GM18505 (cell line): ENCODE measurements at regions not wholly inside any gene's neighbourhood (a gene's known extent, or its start where the extent isn't known, plus 50 kb on each side); places are given as distances from the start of the nearest gene placed in this dataset.

Experiments used
- ATAC-seq: cut with Tn5 transposase; IDR thresholded peaks from one replicate; pipeline ENCODE4 v1.9.1; 2021; ENCODE audit not compliant: unreplicated experiment
- POLR2A ChIP-seq: IDR thresholded peaks from 4 replicates; pipeline ENCODE4 v1.6.1; 2011; ENCODE audit warnings: borderline replicate concordance; ENCODE audit not compliant: insufficient read depth, insufficient read length; ENCODE audit errors: extremely low read depth

DNA sequence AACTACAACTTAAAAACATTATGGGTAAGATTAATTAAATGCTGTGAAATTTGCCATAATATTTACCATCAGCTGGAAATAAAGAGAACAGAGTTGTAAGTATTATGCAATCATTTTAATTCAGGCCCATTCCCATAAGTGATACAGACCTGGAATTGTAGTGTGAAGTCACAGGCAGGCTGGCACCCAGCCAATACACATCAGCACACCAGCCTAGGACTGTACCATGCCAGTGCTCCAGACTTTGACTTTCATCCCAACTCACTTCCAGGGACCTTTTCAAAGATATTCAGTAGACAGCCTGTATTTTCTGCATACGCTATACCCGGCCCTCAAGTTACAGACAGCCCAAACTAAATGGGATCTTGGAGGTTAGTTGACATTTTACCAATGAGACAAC lies 143.3 kb downstream of the TES start:
- no peak for ATAC-seq
- no peak for TF ChIP-seq POLR2A

DNA sequence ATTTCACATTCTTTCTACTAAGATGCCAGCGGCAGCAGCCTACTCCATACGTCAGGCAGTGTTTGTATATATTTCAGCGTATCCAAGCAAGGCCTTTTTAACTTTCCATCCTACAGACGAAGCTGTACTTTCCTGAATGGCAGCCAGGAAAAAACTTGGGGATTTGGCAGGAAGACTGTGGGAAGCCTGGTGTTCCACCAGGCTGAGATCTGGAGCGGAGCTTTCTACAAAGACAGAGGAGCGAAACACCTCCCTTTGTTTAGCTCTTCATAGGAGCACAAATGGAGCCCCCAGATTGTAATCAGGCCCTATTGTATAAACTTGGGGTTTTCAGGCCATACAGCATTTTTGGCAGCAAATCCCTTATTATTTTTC lies 143.8 kb downstream of the TES start:
- no peak for ATAC-seq
- no peak for TF ChIP-seq POLR2A

DNA sequence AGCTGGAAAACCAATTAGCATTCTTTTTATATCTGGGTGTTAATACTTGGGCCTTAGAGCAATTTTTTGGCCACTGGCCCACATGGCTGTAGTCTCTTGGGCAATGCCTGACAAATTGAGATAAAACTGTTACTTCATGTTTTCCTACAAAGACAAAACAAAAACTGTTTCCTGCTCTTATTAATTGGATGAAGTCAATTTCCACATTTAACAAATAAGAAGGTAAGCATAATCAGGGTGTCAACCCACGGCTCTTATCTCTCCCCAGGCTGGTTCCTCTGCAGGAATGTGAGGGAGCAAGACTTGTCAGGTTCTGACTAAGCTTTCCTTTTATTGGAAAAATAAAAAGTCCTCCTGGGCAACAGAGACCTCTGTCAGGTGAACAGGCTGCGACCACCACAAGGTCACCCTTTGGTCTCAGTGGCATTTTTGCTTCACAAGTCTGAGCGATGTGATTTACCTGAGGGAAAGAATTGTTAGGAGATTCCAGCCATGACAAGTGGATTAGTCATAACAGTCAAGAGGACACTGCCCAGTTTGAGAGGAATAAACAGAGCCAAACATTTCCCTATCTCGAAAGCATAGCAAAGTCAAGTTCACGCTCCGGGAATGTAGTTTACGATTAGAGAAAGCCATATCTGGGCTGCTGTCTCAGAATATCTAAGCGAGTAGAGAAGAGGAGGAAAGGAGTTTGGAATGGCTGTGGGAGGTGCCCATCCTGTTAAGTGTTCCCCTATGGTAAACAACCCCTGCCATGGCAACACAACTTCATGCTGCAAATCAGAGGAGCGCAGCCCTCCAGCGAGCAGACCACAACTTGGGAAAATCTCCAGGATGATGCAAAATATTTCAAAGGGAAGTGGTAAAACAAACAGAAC lies 144.4 kb downstream of the TES start:
- no peak for TF ChIP-seq POLR2A
- no peak for ATAC-seq

DNA sequence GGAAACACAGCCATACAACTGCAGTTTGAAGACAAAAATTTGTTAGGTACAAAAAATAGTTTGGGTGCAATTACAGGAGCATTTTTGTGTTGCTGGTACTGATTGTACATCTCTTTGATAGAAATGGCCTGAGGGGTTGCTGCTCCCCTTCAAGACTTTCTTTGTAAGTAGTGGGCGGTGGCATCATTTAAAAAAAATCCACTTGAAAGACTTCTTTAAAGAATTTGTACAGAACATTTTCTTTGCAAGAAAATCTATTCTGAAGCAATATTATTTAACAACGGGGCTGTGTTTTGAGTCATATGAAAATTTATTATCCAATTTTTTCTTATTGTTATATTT lies 144.1 kb upstream of the CAV2 start:
- TF ChIP-seq POLR2A, result no peak
- ATAC-seq, result no peak

DNA sequence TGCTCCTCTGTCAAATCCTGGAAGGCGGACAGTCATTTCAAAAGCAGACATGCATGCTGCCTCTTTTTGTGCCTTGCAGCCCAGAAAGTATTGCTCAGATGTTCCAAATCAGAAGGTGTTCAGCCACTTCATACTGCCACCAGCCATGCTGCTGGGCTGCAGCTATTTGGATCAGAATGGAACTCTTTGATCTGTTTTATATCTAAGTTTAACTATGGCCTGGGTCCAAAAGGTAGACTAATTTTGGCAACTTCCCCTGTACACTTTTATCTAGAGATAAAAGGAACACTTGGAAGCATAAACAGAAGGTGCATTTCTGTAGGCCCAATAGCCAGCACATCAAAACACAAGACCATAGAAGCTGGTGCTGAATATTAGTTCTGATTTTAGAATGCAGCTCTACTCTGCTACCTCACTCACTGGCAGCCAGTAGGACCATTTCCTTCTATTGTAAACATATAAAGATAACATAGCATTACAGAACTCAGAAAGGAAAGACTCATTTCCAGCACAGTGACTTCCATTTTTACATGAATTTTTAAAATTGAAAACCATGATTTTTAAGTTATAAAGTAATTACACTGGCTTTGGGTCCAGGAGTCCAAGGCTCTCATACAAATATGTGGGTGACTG lies 143.1 kb upstream of the CAV2 start:
- no peak for ATAC-seq
- TF ChIP-seq POLR2A, result no peak

DNA sequence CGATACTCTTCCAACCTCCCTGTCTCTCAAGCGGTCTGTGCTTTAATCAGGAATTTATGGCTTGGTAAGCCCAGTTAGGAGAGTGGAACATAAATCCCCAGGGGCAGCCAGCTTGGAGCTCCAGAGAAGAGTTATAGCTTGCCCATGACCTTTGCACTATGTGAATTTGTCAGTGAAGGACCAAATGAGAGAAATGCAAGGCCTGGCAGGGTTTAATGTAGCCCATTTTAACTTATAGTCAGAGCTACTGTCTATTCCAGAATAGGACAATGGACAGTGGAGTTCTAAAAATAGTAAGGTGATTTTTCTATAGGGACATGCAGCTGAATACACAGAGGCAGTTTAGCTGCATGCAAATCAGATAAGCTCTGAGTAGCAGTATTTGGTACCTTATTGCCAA lies 142.6 kb upstream of the CAV2 start:
- no peak for ATAC-seq

DNA sequence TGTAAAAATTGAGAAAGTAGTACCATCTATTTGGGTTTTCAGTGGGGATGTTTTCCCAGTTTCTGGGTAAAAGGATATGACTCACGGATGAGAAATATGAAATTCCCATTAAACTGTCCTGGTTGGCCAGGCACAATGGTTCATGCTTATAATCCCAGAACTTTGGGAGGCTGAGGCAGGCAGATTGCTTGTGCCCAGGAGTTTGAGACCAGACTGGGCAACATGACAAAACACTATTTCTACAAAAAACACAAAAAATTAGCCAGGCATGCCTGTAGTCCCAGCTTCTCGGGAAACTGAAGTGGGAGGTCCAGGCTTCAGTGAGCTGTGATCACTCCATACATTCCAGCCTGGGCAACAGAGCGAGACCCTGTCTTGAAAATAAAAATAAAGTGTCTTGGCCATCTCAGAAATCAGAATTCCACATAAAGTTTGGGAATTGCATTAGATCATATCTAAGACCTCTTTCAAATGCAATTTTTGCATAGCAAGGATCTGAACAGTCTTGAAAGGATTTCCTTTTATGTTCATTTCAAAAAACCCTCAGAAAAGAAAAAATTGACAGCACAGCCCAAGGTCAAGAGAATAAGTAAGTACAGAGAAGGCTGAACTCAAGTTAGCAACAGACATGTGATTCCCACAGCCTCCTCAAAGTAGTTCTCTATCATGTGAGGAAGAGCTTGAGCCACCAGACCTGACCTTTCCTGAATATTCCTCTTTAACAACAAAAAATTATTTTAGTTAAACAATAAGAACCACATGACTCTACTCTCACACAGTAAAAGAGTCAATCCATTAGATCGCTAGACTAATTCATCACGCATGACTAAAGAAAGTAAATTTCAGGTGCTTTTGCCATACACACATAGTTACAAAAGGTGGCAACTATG lies 141.5 kb upstream of the CAV2 start:
- no peak for ATAC-seq

More for the DNA sequence above, 142.6 kb upstream of the CAV2 start:
- TF ChIP-seq POLR2A, result no peak

GRCh38 chr7:116361767-116362166 lies 137.8 kb upstream of the CAV2 start:
- no peak for ATAC-seq

More for the DNA sequence above, 141.5 kb upstream of the CAV2 start:
- no peak for TF ChIP-seq POLR2A

DNA sequence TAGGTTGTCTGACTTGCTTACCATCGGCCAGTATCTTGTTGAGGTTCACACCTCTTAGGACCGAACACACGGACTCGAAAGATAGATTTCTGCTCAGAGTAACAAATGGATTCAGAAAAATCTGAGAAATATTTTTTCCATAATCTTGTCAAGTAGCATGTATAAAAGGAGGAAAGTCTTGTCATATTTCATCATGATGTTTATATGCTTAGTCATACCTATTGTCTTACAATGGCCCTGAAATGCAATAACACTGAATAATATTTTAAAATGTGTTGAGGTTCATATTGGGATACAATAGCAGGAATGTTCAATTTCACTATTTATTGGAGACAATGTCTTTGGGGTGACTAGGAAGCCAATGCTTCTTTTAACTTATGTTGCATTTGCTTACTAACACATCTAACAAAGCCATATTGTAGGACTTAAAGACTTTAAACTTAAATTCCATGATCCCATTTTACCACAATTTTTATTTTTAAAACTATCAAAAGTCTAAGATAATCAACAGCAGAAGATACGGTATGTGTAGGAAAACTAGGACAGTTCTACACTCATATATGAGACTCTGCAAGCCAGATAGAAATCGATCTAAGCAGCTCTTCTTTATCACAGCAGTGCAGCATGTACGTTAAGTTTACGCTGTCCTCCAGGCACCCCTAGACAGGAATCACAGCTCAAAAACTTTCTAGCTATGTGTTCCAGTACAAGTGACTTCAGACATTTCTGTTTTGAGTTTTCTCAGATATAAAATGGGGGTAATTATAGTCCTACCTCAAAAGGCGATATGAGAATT lies 135.7 kb upstream of the CAV2 start:
- no peak for ATAC-seq
- TF ChIP-seq POLR2A, result no peak

More at GRCh38 chr7:116361767-116362166, 137.8 kb upstream of the CAV2 start:
- TF ChIP-seq POLR2A, result no peak

DNA sequence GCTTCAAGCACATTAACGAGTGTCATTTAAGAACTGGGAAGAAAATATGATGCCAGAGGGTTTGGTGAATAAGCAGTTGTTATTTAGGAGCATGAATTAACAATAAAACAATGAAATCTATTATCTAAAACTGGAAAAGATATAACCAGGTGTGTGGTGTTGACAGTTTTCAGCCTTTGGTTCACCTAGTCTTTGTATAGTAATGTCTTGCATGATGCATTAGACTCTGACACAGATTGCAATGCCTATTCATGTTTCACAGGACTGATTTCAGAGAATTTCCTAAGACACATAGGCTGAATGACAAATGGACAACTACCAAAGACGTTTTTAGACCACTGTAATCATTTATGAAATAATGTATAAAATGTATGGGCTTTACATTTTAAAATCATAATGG lies 135.1 kb upstream of the CAV2 start:
- TF ChIP-seq POLR2A, result no peak
- ATAC-seq, result no peak

GRCh38 chr7:116365797-116366196 lies 133.7 kb upstream of the CAV2 start:
- ATAC-seq, result no peak
- no peak for TF ChIP-seq POLR2A

DNA sequence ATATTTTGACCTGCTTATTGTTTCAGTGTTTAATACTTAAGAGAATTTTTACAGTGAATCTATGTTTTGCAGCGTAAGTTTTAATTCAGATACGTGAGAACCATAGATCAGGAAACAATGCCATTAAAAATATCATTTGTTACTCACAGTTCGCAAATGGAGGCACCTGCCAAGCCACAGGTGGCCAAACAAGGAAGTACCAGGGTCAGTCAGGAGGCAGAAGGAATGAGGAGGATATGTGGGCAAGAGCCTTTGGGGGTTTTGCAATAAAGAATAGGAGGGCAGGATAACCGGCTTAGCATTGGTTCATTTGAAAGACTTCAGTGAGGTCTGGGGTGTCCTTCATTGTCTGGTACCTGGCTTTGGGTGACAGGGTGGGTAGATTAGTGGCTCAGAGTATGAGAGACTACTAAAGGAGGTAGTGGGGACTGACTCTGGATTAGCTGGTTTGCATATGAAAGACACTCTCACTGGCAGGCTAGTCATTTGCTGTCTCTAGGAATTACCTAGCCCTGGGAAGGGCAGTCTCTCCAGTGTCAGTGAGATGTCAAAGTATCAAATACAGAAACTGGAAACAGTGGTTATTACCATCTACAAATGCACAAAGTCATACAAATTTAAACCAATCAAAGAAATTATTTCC lies 132.2 kb upstream of the CAV2 start:
- TF ChIP-seq POLR2A, result no peak
- no peak for ATAC-seq
